COLO668 (cell line): ENCODE measurements at regions not wholly inside any gene's neighbourhood (a gene's known extent, or its start where the extent isn't known, plus 50 kb on each side); places are given as distances from the start of the nearest gene placed in this dataset.
"Not testable (repeated sequence)": the region's sequence is repeated elsewhere in the genome, so short reads cannot be mapped to it uniquely, and the experiment has no call there.

Experiments used
- DNase-seq: peaks from one replicate; lab custom pipeline; 2025; ENCODE audit not compliant: unreplicated experiment; lab: John Stamatoyannopoulos, UW

GRCh38 chr12:67034110-67034879 is 234.9 kb upstream of the CAND1 start:
- peak; percentile 72 for DNase-seq

GRCh38 chr12:67035121-67035520 is 234.0 kb upstream of the CAND1 start:
- DNase-seq: no peak

- no peak for DNase-seq
These were observed 230.7 kb upstream of the CAND1 start for GRCh38 chr12:67038486-67038885.

DNA sequence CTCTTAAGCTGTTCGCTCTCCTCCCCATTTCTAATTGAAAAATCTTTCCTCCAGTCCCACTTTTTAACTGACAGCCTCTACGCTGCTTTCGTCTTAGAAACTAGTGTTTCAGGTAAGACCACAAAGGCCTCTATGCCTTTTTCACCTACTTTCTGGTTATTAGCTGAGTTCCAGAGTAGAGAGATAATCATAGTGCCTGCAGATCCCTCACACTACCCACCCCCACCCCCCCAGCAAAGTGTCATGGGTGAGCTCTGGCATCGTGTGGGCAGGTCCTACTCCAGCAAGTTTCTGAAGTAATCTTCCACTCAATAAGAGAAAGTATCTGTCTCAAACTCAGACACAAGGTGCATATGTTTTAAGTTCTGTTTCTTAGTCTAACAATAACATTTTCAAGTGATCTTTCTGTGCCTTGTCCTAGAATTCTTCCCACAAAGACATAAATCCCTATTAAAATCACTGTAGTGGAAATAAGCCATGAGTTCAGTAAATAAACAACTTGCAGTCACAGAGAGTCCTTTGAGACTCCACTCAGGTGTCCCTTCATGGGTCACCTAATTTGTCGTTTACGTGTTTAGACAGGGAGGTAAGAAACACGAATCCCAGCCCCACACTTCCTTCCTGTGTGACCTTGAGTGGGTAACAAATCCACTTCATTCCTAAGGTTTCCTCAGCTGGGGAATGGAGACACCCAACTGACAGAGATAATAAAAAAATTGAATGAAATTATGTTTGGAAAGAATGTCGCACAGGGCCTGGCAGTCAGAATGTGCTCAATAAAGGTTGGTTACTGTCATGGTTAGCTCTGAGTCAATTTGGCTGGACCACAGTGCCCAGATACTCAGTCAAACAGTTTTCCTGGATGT is 228.9 kb upstream of the CAND1 start:
- no peak for DNase-seq

- no peak for DNase-seq
These were observed 228.4 kb upstream of the CAND1 start for GRCh38 chr12:67040861-67041137.

DNA sequence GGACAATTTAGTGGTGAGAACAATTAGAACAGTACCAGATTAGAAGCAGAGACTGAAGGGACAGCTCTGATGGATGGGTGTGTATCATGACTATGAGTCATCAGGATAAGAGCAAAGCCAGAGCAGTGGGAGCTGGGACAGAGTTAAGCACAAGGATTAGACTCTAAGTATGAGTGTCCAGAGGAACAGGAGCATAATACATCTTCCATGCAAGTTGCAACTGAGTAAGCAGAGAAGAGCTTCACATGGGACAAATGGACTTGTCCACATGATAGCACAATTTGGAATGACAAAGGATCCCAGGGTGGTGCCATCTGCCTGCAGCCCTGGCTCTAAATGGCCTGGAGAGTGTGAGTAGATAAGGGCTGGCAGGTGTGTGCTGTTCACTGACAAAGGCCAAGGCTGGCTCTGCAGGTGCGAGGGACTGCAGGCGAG is 226.4 kb upstream of the CAND1 start:
- DNase-seq: peak; percentile 92

DNA sequence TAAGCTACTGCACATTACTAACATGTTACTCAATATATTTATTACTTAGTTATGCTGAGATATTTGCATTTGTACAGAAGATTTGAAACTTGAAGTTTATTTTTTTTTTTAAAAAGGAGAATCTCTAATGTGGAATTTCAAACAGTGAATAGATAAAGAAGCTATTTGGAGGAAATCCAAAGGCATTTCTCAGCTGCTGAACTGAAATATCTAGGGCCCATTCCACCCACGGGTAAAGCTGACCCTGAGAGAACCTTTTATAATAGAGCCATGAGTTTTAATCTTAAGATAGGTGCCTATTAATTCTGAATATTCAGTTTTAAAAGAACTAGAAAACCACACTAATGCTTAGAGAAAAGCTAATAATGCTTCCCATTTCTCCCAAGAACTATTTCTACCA is 225.4 kb upstream of the CAND1 start:
- DNase-seq: no peak

DNA sequence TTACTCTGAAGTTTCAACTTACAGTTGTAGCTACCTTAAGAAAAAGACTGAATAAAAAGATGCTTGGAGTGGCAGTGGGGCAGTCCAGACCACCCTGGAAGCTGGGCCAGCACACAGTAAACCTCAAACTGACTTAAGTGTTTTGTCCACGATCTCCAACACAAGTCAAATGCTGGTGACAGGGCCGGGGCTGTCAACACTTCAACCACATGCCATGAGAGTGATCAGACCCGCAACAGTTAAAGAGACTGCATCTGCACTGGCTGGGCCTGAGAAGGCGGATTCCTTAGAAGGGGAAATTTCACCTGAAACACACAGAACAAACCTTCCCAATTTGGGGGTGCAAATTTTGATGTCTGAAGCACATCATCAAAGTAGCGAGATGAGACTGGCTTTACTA is 223.5 kb upstream of the CAND1 start:
- no peak for DNase-seq

- no peak for DNase-seq
These were observed 223.1 kb upstream of the CAND1 start for GRCh38 chr12:67046062-67046461.

- no peak for DNase-seq
These were observed 221.5 kb upstream of the CAND1 start for GRCh38 chr12:67047634-67048033.

DNA sequence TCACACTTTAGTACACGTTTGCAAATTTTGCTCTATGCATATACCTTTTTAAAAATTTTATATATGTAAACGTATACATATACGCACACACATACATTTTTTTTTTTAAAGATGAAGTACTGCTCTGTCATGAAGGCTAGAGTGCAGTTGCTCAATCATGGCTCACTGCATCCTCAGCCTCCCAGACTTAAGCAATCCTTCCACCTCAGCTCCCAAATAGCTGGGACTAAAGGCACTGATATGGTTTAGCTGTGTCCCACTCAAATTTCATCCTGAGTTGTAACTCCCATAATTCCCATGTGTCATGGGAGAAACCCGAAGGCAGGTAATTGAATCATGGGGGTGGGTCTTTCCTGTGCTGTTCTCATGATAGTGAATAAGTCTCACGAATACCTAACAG is 220.8 kb upstream of the CAND1 start:
- no peak for DNase-seq

DNA sequence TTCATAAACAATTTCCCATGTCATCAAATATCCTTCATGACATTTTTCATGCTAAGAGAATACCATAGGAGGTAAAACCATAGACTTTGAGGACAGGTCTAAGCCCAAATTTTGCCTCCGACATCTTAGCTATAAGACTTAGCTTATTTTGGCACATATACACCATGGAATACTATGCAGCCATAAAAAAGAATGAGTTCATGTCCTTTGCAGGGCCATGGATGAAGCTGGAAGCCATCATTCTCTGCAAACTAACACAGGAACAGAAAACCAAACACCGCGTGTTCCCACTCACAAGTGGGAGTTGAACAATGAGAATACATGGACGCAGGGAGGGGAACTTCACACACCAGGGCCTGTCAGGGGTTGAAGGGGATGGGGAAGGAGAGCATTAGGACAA is 220.0 kb upstream of the CAND1 start:
- DNase-seq: not testable (repeated sequence)

GRCh38 chr12:67052981-67053380 is 216.2 kb upstream of the CAND1 start:
- DNase-seq: no peak

DNA sequence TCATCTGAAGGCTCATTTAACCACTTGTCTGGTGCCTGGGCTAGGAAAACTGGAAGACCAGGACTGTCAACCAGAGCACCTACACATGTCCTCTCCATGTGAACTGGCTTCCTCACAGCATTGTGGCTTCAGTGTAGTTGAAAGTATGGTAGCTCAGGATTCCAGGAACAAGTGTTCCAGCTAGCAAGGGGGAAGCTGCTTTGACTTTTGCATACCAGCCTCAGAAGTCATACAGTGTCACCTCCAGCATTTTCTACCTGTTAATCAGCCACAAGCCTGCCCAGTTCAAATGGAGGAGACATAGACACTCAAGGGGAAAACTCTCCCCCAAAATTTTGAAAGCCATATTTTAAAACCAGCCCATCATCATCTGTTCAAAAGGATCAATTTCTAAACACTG is 212.8 kb upstream of the CAND1 start:
- DNase-seq: no peak

- no peak for DNase-seq
These were observed 212.1 kb upstream of the CAND1 start for GRCh38 chr12:67057072-67057471.

DNA sequence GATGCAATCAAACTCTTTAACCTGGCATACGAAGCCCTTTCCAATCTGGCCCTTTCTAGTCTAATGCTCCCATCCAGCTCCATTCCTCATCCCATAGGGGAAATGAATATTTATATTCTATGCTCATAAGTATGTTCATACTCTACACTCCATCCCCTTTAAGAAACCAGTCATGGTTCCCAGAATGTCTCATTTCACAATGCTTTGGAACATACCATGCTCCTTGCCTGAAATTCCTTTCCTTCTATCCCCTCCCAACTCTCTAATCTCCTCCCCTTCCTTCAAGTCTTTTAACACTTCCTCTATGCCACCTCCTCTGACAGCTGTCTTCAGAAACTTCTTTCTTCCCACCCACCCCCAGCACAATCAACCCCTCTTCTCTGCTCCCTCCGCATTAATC is 207.0 kb upstream of the CAND1 start:
- DNase-seq: no peak

DNA sequence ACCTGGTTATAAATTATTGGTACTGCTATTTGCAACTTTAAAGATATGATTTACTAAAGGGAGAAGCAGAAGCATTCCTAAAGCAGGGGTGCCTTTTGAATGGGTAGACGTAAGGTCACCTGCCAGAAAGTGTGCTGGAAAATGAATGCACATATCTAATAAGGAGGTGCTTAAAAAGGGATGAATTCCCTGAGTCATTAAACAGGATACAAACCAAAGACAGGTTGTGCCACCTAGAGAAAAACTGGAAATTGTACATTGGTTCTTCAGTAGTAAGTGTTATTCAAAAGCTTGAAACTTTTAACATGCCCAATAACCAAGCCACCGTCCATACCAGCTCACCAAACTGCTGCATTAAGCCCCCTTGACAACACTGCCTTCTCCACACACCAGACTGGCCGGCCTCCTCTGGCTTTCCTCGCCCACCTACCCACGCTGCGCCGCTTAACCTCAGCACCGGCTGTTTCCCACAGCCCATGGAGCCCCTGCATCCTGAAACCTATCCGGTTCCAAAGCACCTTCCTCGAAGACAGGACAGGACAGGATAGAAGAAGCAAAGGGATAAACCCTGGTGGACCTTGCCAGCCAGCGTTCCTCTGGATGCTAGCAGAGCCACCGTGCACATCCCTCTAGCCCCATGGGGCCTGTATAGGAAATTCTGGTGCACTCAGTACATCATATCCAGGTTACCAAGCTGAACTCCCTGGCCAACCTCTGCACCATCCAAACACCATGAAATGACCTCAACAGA is 201.5 kb upstream of the CAND1 start:
- DNase-seq: peak; percentile 41

DNA sequence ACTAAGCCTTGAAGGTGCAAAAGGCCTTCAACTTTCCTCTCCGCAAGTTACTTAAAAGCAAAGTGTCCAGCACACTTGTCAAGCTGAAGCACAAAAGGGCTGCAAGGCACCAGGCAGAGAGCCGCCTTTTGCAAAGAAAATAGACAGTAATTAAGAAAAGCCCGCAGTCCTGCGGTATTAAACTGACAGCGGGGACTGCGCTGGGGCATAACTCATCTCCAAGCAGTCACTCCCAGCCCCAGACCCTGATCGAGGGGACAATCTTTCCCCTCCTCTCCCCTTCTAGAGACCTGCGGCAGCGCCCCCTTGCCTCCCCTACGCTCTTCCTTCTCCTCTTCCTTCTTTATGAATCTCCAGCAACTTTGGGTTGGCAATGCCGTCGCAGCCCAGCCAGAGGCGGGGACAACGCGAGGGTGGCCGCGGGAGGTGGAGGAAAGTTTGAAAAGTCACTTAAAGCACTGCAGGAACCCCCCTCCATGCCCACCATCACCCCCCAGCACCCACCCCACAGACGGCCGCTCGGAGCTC is 200.9 kb upstream of the CAND1 start:
- peak; percentile 47 for DNase-seq

DNA sequence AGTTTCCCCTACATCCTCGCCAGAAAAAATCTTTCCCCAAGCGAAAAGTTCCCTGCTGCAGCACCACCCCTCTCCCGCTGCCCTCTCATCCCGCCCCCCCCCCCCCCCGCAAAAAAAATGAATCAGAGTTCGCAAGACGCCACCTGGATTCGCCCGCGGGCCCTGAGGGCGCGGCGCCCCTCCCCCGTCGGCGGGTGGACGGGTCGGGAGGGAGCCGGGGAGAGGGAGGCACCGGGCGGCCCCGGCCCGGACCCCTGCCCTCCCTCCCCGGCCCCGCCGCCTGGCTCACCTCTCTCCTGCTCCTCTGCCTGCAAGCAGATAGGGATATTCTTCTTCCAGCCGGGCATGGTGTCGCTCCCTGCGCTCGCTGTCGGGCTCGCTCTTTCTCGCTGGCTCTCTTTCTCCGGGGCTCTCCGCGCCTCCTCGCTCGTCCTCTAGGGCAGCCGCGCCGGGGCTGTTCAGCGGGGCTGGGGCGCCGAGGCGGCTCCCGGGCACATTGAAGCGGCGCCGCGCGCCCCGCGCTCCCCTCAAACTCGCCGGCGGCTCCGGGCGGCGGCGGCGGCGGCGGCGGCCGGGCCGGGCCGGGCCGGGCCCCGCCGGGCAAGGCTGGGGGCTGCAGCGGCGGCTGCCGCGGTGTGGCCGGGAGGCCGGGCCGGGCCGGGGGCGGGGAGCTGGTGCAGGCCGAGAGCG is 200.3 kb upstream of the CAND1 start:
- DNase-seq: peak; percentile 85

- DNase-seq: peak; percentile 85
These were observed 199.5 kb upstream of the CAND1 start for GRCh38 chr12:67069451-67070306.
